WTC11 (cell line): ENCODE measurements at regions not wholly inside any gene's neighbourhood (a gene's known extent, or its start where the extent isn't known, plus 50 kb on each side); places are given as distances from the start of the nearest gene placed in this dataset.

ENCODE experiments used
- ATAC-seq: fragments of 200-7000 bp; cut with Tn5 transposase; 2 replicates; pipeline ENCODE4 v1.10.0; 2021; ENCODE audit warnings: mild to moderate bottlenecking, moderate library complexity
- CTCF ChIA-PET: fragments of 300-600 bp; sonication (Branson Sonifier 250); formaldehyde crosslinking; loops from one replicate; lab custom pipeline; 2021; ENCODE audit warnings: antibody characterized with exemption; lab: Charles Lee
- POLR2A ChIA-PET: fragments of 350-600 bp; sonication (Branson Sonifier 250); formaldehyde crosslinking; loops from one replicate; lab custom pipeline; 2021; ENCODE audit warnings: antibody characterized with exemption; lab: Charles Lee
- DNase-seq: peaks from one replicate; pipeline ENCODE4 v3.0.0; 2021; ENCODE audit warnings: low spot score
- H3K27ac Mint-ChIP-seq: 2 replicates; pipeline ENCODE4 v1.8.0; 2021; ENCODE audit warnings: mixed read lengths
- H3K27me3 Mint-ChIP-seq: 2 replicates; pipeline ENCODE4 v1.8.0; 2021; ENCODE audit warnings: low read depth, mild to moderate bottlenecking, moderate library complexity, mixed read lengths
- H3K36me3 Mint-ChIP-seq: 2 replicates; pipeline ENCODE4 v1.8.0; 2021; ENCODE audit warnings: mixed read lengths
- H3K4me1 Mint-ChIP-seq: 2 replicates; pipeline ENCODE4 v1.8.0; 2022; ENCODE audit warnings: mixed read lengths
- H3K4me3 Mint-ChIP-seq: 2 replicates; pipeline ENCODE4 v1.8.0; 2021; ENCODE audit warnings: mild to moderate bottlenecking, moderate library complexity, mixed read lengths
- H3K9me3 Mint-ChIP-seq: 2 replicates; pipeline ENCODE4 v1.8.0; 2021; ENCODE audit warnings: mixed read lengths
- AFF4 ChIP-seq: sonication (generic); formaldehyde crosslinking; IDR thresholded peaks from 2 replicates; pipeline ENCODE4 v1.8.1; 2023; ENCODE audit warnings: mild to moderate bottlenecking, missing genetic modification reagents, borderline replicate concordance
- CTCF ChIP-seq: fragments of 200-600 bp; IDR thresholded peaks from 2 replicates; pipeline ENCODE4 v1.8.0; 2022; ENCODE audit warnings: antibody characterized with exemption
- E2F1 ChIP-seq: sonication (generic); formaldehyde crosslinking; IDR thresholded peaks from 2 replicates; pipeline ENCODE4 v1.8.0; 2022; ENCODE audit warnings: mild to moderate bottlenecking, missing genetic modification reagents
- E2F5 ChIP-seq: sonication (generic); formaldehyde crosslinking; IDR thresholded peaks from 2 replicates; pipeline ENCODE4 v1.8.1; 2022; ENCODE audit warnings: mild to moderate bottlenecking, moderate library complexity, missing genetic modification reagents
- EMX1 ChIP-seq: fragments of 250-450 bp; sonication (Bioruptor Pico); IDR thresholded peaks from 2 replicates; pipeline ENCODE4 v1.8.0; 2021; ENCODE audit warnings: mild to moderate bottlenecking
- FOXK1 ChIP-seq: sonication (generic); formaldehyde crosslinking; IDR thresholded peaks from 2 replicates; pipeline ENCODE4 v1.8.0; 2022; ENCODE audit warnings: mild to moderate bottlenecking, moderate library complexity, missing genetic modification reagents
- GABPB1 ChIP-seq: sonication (generic); formaldehyde crosslinking; IDR thresholded peaks from 2 replicates; pipeline ENCODE4 v1.8.1; 2023; ENCODE audit warnings: mild to moderate bottlenecking, missing genetic modification reagents
- HMGXB4 ChIP-seq: sonication (generic); formaldehyde crosslinking; IDR thresholded peaks from 2 replicates; pipeline ENCODE4 v1.8.1; 2023; ENCODE audit warnings: mild to moderate bottlenecking, moderate library complexity, missing genetic modification reagents
- JAZF1 ChIP-seq: fragments of 250-450 bp; sonication (Bioruptor Pico); IDR thresholded peaks from 2 replicates; pipeline ENCODE4 v1.9.0; 2021; ENCODE audit warnings: moderate library complexity, mild to moderate bottlenecking, inconsistent platforms
- MYBL2 ChIP-seq: sonication (generic); formaldehyde crosslinking; IDR thresholded peaks from 2 replicates; pipeline ENCODE4 v1.8.1; 2023; ENCODE audit warnings: mild to moderate bottlenecking, moderate library complexity, missing genetic modification reagents
- NR1H2 ChIP-seq: sonication (generic); formaldehyde crosslinking; IDR thresholded peaks from 2 replicates; pipeline ENCODE4 v1.9.0; 2021; ENCODE audit warnings: mild to moderate bottlenecking, moderate library complexity, missing genetic modification reagents
- OVOL2 ChIP-seq: fragments of 250-450 bp; sonication (Bioruptor Pico); IDR thresholded peaks from 2 replicates; pipeline ENCODE4 v1.9.0; 2021; ENCODE audit warnings: mild to moderate bottlenecking, borderline replicate concordance
- PRRX2 ChIP-seq: fragments of 250-450 bp; sonication (Bioruptor Pico); IDR thresholded peaks from 2 replicates; pipeline ENCODE4 v1.8.0; 2021; ENCODE audit warnings: mild to moderate bottlenecking
- TEAD4 ChIP-seq: sonication (generic); formaldehyde crosslinking; IDR thresholded peaks from 2 replicates; pipeline ENCODE4 v1.8.0; 2022; ENCODE audit warnings: mild to moderate bottlenecking, missing genetic modification reagents
- ZNF232 ChIP-seq: sonication (generic); formaldehyde crosslinking; IDR thresholded peaks from 2 replicates; pipeline ENCODE4 v1.8.0; 2022; ENCODE audit warnings: mild to moderate bottlenecking, missing genetic modification reagents
- ZNF281 ChIP-seq: sonication (generic); formaldehyde crosslinking; IDR thresholded peaks from 2 replicates; pipeline ENCODE4 v1.8.0; 2023; ENCODE audit warnings: mild to moderate bottlenecking, missing genetic modification reagents
- ZNF423 ChIP-seq: fragments of 250-450 bp; sonication (Bioruptor Pico); IDR thresholded peaks from 2 replicates; pipeline ENCODE4 v2.1.2; 2022; ENCODE audit warnings: mild to moderate bottlenecking, moderate library complexity

GRCh38 chr2:224219781-224220180, 180.7 kb upstream of the SERPINE2 start:
- DNase-seq (no peak), ATAC-seq (no peak)
- Mint-ChIP-seq H3K4me3 (no peak overlapping the region), H3K4me1 (peaks cover 53% of the 10 kb centered on the region), H3K9me3 (peaks cover 26% of the 10 kb centered on the region), H3K27me3 (no peaks in the 10 kb centered on the region), H3K27ac (no peak overlapping the region), H3K36me3 (peaks cover 2% of the 10 kb centered on the region; the same call in 1 of the 2 replicates)
- TF ChIP-seq E2F5 = no peak
- no peak for TF ChIP-seq ZNF232
- TF ChIP-seq CTCF = no peak
- no peak for TF ChIP-seq OVOL2 (CRISPR knock-in tag)
- no peak for TF ChIP-seq JAZF1 (CRISPR knock-in tag)
- TF ChIP-seq EMX1 (CRISPR knock-in tag) = no peak
- TF ChIP-seq ZNF281 (CRISPR knock-in tag) = no peak
- TF ChIP-seq E2F1 = no peak
- no peak for TF ChIP-seq TEAD4
- ChIA-PET CTCF (no interaction called here), POLR2A (no interaction called here)

- no peak overlapping the region for H3K27ac Mint-ChIP-seq
- H3K4me1 Mint-ChIP-seq = peaks cover 50% of the 10 kb centered on the region
- ChIA-PET CTCF (no interaction called here), POLR2A (no interaction called here)
- H3K4me3 Mint-ChIP-seq = no peak overlapping the region
- ATAC-seq = no peak
- no peak for DNase-seq
- H3K9me3 Mint-ChIP-seq = peaks cover 26% of the 10 kb centered on the region
- no peaks in the 10 kb centered on the region for H3K27me3 Mint-ChIP-seq
- TF ChIP-seq PRRX2 (CRISPR knock-in tag) (no peak), NR1H2 (CRISPR knock-in tag) (no peak), FOXK1 (CRISPR knock-in tag) (no peak), GABPB1 (CRISPR knock-in tag) (no peak), ZNF232 (no peak)
- H3K36me3 Mint-ChIP-seq = peaks cover 2% of the 10 kb centered on the region; the same call in 1 of the 2 replicates
Measured at GRCh38 chr2:224217962-224218347, 178.9 kb upstream of the SERPINE2 start.

GRCh38 chr2:224217233-224217961, 178.3 kb upstream of the SERPINE2 start:
- H3K4me1 Mint-ChIP-seq = peaks cover 45% of the 10 kb centered on the region
- no peak overlapping the region for H3K4me3 Mint-ChIP-seq
- ATAC-seq (peak; percentile 51), DNase-seq (no peak)
- no peaks in the 10 kb centered on the region for H3K27me3 Mint-ChIP-seq
- peaks cover 26% of the 10 kb centered on the region for H3K9me3 Mint-ChIP-seq
- H3K36me3 Mint-ChIP-seq = peaks cover 2% of the 10 kb centered on the region; the same call in 1 of the 2 replicates
- POLR2A ChIA-PET = no interaction called here
- no peak overlapping the region for H3K27ac Mint-ChIP-seq
- CTCF ChIA-PET = no interaction called here
- no peak for TF ChIP-seq AFF4 (CRISPR knock-in tag)
- no peak for TF ChIP-seq MYBL2 (CRISPR knock-in tag)
- TF ChIP-seq HMGXB4 = no peak
- no peak for TF ChIP-seq ZNF423 (CRISPR knock-in tag)
- TF ChIP-seq TEAD4 = no peak
